ENCODE measurements at regions not wholly inside any gene's neighbourhood (a gene's known extent, or its start where the extent isn't known, plus 50 kb on each side); places are given as distances from the start of the nearest gene placed in this dataset.

DNA sequence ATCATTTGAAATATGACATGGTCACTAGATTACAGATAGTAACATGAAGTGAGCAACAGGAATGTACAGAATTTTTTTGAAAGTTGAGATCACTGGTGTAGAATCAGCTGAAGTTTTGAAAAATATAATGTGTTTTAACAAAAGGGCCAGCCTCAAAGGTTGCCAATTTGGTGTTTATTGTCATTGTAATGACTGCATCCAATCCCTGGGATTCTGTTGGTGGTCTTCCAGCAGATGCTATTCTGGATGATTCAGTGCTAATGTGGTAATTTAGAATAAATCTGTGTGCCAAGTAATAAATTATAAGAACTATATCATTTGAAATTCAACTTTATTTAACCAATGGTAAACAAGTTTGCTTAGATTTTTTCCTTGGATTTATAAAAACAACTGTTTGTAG, 436.4 kb upstream of the PKN2 start:
- Histone ChIP-seq H3K4me3 (replicated peaks; ENCODE audit: insufficient read depth, low read length) (no peak overlapping the region), H3K27ac (replicated peaks) (no peak overlapping the region), H3K27me3 (ENCODE audit: insufficient read depth, poor library complexity, severe bottlenecking) (no peaks in the 10 kb centered on the region)
- TF ChIP-seq, protein P1, sequence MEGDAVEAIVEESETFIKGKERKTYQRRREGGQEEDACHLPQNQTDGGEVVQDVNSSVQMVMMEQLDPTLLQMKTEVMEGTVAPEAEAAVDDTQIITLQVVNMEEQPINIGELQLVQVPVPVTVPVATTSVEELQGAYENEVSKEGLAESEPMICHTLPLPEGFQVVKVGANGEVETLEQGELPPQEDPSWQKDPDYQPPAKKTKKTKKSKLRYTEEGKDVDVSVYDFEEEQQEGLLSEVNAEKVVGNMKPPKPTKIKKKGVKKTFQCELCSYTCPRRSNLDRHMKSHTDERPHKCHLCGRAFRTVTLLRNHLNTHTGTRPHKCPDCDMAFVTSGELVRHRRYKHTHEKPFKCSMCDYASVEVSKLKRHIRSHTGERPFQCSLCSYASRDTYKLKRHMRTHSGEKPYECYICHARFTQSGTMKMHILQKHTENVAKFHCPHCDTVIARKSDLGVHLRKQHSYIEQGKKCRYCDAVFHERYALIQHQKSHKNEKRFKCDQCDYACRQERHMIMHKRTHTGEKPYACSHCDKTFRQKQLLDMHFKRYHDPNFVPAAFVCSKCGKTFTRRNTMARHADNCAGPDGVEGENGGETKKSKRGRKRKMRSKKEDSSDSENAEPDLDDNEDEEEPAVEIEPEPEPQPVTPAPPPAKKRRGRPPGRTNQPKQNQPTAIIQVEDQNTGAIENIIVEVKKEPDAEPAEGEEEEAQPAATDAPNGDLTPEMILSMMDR (IDR thresholded peaks at IDR 0.05; ENCODE audit: insufficient read depth, low read length), result no peak
- no peak for TF ChIP-seq POLR2AphosphoS5 (IDR thresholded peaks at IDR 0.05; ENCODE audit: low read depth)
- no peak for TF ChIP-seq SPI1 (IDR thresholded peaks at IDR 0.05; ENCODE audit: borderline replicate concordance, low read depth)
- TF ChIP-seq, protein P2, sequence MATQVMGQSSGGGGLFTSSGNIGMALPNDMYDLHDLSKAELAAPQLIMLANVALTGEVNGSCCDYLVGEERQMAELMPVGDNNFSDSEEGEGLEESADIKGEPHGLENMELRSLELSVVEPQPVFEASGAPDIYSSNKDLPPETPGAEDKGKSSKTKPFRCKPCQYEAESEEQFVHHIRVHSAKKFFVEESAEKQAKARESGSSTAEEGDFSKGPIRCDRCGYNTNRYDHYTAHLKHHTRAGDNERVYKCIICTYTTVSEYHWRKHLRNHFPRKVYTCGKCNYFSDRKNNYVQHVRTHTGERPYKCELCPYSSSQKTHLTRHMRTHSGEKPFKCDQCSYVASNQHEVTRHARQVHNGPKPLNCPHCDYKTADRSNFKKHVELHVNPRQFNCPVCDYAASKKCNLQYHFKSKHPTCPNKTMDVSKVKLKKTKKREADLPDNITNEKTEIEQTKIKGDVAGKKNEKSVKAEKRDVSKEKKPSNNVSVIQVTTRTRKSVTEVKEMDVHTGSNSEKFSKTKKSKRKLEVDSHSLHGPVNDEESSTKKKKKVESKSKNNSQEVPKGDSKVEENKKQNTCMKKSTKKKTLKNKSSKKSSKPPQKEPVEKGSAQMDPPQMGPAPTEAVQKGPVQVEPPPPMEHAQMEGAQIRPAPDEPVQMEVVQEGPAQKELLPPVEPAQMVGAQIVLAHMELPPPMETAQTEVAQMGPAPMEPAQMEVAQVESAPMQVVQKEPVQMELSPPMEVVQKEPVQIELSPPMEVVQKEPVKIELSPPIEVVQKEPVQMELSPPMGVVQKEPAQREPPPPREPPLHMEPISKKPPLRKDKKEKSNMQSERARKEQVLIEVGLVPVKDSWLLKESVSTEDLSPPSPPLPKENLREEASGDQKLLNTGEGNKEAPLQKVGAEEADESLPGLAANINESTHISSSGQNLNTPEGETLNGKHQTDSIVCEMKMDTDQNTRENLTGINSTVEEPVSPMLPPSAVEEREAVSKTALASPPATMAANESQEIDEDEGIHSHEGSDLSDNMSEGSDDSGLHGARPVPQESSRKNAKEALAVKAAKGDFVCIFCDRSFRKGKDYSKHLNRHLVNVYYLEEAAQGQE (IDR thresholded peaks at IDR 0.05; ENCODE audit: insufficient replicate concordance, low read depth), result no peak
- TF ChIP-seq GABPA (IDR thresholded peaks at IDR 0.05; ENCODE audit: low read depth), result no peak
- no peak for DNase-seq (ENCODE audit: low read depth in 1 of 2, low spot score in 1 of 2)

DNA sequence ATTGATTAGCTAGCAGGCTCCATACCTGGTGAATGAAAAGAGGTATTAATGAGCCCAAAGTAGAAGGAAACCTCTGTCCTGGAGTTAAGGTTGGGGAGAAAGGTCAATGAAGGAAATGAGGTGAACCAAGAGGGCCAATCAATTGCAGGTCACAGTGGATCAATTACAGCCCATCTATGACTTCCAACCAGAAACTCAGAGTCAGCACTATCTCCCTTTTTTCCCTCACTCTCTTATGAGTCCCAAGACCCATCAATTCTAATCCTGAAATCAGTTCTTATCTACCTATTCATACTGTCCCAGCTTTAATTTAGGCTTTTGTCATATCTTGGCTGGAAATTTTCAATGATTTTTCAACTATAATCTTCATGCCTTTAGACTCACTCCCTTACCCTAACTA, 433.2 kb upstream of the PKN2 start:
- Histone ChIP-seq H3K27ac (replicated peaks) (no peak overlapping the region), H3K27me3 (ENCODE audit: insufficient read depth, poor library complexity, severe bottlenecking) (no peaks in the 10 kb centered on the region), H3K4me3 (replicated peaks; ENCODE audit: insufficient read depth, low read length) (no peak overlapping the region)
- TF ChIP-seq, protein P2 (IDR thresholded peaks at IDR 0.05; ENCODE audit: insufficient replicate concordance, low read depth), result no peak
- TF ChIP-seq SPI1 (IDR thresholded peaks at IDR 0.05; ENCODE audit: borderline replicate concordance, low read depth) (no peak), POLR2AphosphoS5 (IDR thresholded peaks at IDR 0.05; ENCODE audit: low read depth) (no peak), GABPA (IDR thresholded peaks at IDR 0.05; ENCODE audit: low read depth) (no peak)
- TF ChIP-seq, protein P1 (IDR thresholded peaks at IDR 0.05; ENCODE audit: insufficient read depth, low read length), result no peak
- DNase-seq (ENCODE audit: low read depth in 1 of 2, low spot score in 1 of 2), result no peak

DNA sequence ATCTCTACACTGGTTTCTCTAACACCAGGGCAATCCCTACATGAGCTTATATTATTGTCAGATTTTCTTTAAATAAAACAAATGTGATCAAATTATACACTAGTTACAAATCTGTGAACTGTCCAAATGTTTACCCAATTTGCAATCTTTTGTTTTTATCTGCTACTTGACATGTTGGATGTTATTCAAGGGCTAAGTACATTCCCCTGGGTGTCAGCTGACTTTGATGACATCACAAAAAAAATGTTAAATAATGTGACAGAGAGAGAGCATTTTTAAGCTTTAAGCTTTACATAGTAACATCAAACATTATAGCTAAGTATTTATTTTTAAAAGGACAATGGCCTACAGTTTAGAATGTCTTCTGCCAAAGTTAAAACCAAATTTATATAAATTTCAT, 431.3 kb upstream of the PKN2 start:
- no peak for DNase-seq (ENCODE audit: low read depth in 1 of 2, low spot score in 1 of 2)
- Histone ChIP-seq H3K4me3 (replicated peaks; ENCODE audit: insufficient read depth, low read length) (no peak overlapping the region), H3K27ac (replicated peaks) (no peak overlapping the region), H3K27me3 (ENCODE audit: insufficient read depth, poor library complexity, severe bottlenecking) (no peaks in the 10 kb centered on the region)
- TF ChIP-seq SPI1 (IDR thresholded peaks at IDR 0.05; ENCODE audit: borderline replicate concordance, low read depth), result no peak
- no peak for TF ChIP-seq GABPA (IDR thresholded peaks at IDR 0.05; ENCODE audit: low read depth)
- TF ChIP-seq, protein P1 (IDR thresholded peaks at IDR 0.05; ENCODE audit: insufficient read depth, low read length), result no peak
- TF ChIP-seq, protein P2 (IDR thresholded peaks at IDR 0.05; ENCODE audit: insufficient replicate concordance, low read depth), result no peak
- no peak for TF ChIP-seq POLR2AphosphoS5 (IDR thresholded peaks at IDR 0.05; ENCODE audit: low read depth)

Measured in HL-60 (cell line).